HUES64 (cell line): ENCODE measurements at regions not wholly inside any gene's neighbourhood (a gene's known extent, or its start where the extent isn't known, plus 50 kb on each side); places are given as distances from the start of the nearest gene placed in this dataset.

Experiments used
- H3K27ac ChIP-seq: 2 replicates; pipeline ENCODE4 v1.7.0; 2013; ENCODE audit warnings: low read depth, low read length, inconsistent platforms
- H3K27me3 ChIP-seq: 2 replicates; pipeline ENCODE4 v1.6.1; 2013; ENCODE audit warnings: mild to moderate bottlenecking, low read length; ENCODE audit not compliant: insufficient read depth
- H3K36me3 ChIP-seq: 2 replicates; pipeline ENCODE4 v1.6.1; 2013; ENCODE audit warnings: mild to moderate bottlenecking, low read length; ENCODE audit not compliant: insufficient read depth
- H3K4me1 ChIP-seq: 2 replicates; pipeline ENCODE4 v1.6.1; 2013; ENCODE audit warnings: mild to moderate bottlenecking, low read length, moderate library complexity; ENCODE audit not compliant: insufficient read depth
- H3K4me3 ChIP-seq: 2 replicates; pipeline ENCODE4 v1.5.1; 2013; ENCODE audit warnings: mild to moderate bottlenecking, low read length, moderate library complexity
- H3K9ac ChIP-seq: 2 replicates; pipeline ENCODE4 v1.6.1; 2013; ENCODE audit warnings: mild to moderate bottlenecking, low read depth, low read length
- H3K9me3 ChIP-seq: 2 replicates; pipeline ENCODE4 v1.6.1; 2013; ENCODE audit warnings: low read depth, low read length; ENCODE audit not compliant: insufficient read depth
- WGBS: fragments of 150-250, 120-280 bp; methylation state at CpG from one replicate; pipeline ENCODE4 v1.1.7; 2013; ENCODE audit warnings: missing lambda C conversion rate; 5-methylcytosine and 5-hydroxymethylcytosine counted together

GRCh38 chr17:77436058-77436442 is 295.3 kb downstream of the SEC14L1 start:
- 22% methylated on average over 8 of the region's 11 CpGs for WGBS
- H3K27ac ChIP-seq: peak overlapping the region; percentile 72; the same call in 1 of the 2 replicates
- no peaks in the 10 kb centered on the region for H3K27me3 ChIP-seq
- H3K9ac ChIP-seq: 0 out of 2 replicates have a peak overlapping the region, but pooled peaks have one; percentile 32
- peaks cover 37% of the 10 kb centered on the region for H3K4me1 ChIP-seq
- no peaks in the 10 kb centered on the region for H3K36me3 ChIP-seq
- no peak overlapping the region for H3K4me3 ChIP-seq
- no peaks in the 10 kb centered on the region for H3K9me3 ChIP-seq

GRCh38 chr17:77436481-77436880 is 295.7 kb downstream of the SEC14L1 start:
- peaks cover 37% of the 10 kb centered on the region for H3K4me1 ChIP-seq
- H3K9ac ChIP-seq: no peak overlapping the region
- H3K36me3 ChIP-seq: no peaks in the 10 kb centered on the region
- no peak overlapping the region for H3K27ac ChIP-seq
- H3K4me3 ChIP-seq: no peak overlapping the region
- no peaks in the 10 kb centered on the region for H3K9me3 ChIP-seq
- WGBS: 44% methylated on average over 11 of the region's 11 CpGs
- no peaks in the 10 kb centered on the region for H3K27me3 ChIP-seq

- H3K4me1 ChIP-seq: peaks cover 36% of the 10 kb centered on the region
- no peak overlapping the region for H3K9ac ChIP-seq
- WGBS: 88% methylated on average over 9 of the region's 10 CpGs
- H3K27ac ChIP-seq: no peak overlapping the region
- H3K4me3 ChIP-seq: no peak overlapping the region
- H3K36me3 ChIP-seq: no peaks in the 10 kb centered on the region
- H3K27me3 ChIP-seq: no peaks in the 10 kb centered on the region
- no peaks in the 10 kb centered on the region for H3K9me3 ChIP-seq
Measured at GRCh38 chr17:77437017-77437416, 296.2 kb downstream of the SEC14L1 start.

- Histone ChIP-seq H3K9ac (no peak overlapping the region), H3K36me3 (no peaks in the 10 kb centered on the region), H3K4me3 (no peak overlapping the region), H3K9me3 (no peaks in the 10 kb centered on the region), H3K27me3 (no peaks in the 10 kb centered on the region), H3K27ac (no peak overlapping the region), H3K4me1 (peaks cover 29% of the 10 kb centered on the region)
- 93% methylated on average over 12 of the region's 12 CpGs for WGBS
Measured at GRCh38 chr17:77437747-77438146, 297.0 kb downstream of the SEC14L1 start.

- Histone ChIP-seq H3K27me3 (no peaks in the 10 kb centered on the region), H3K9me3 (no peaks in the 10 kb centered on the region), H3K4me1 (peaks cover 25% of the 10 kb centered on the region), H3K27ac (no peak overlapping the region), H3K9ac (no peak overlapping the region), H3K36me3 (no peaks in the 10 kb centered on the region), H3K4me3 (no peak overlapping the region)
- WGBS: 93% methylated on average over 14 of the region's 14 CpGs
Measured at GRCh38 chr17:77438241-77439188, 297.7 kb downstream of the SEC14L1 start.

- Histone ChIP-seq H3K27ac (no peak overlapping the region), H3K27me3 (no peaks in the 10 kb centered on the region)
Measured at GRCh38 chr17:77439189-77440018, 298.6 kb downstream of the SEC14L1 start.

GRCh38 chr17:77440560-77440981 is 299.8 kb downstream of the SEC14L1 start:
- Histone ChIP-seq H3K36me3 (no peaks in the 10 kb centered on the region), H3K4me1 (peaks cover 27% of the 10 kb centered on the region; the same call in 1 of the 2 replicates), H3K27ac (no peak overlapping the region), H3K27me3 (no peaks in the 10 kb centered on the region), H3K4me3 (no peak overlapping the region), H3K9me3 (no peaks in the 10 kb centered on the region), H3K9ac (no peak overlapping the region)
- WGBS: 93% methylated on average over 12 of the region's 12 CpGs

More at GRCh38 chr17:77439189-77440018, 298.6 kb downstream of the SEC14L1 start:
- Histone ChIP-seq H3K36me3 (no peaks in the 10 kb centered on the region), H3K4me3 (no peak overlapping the region), H3K9ac (no peak overlapping the region), H3K9me3 (no peaks in the 10 kb centered on the region), H3K4me1 (peaks cover 25% of the 10 kb centered on the region; the same call in 1 of the 2 replicates)
- WGBS: 90% methylated on average over 15 of the region's 15 CpGs

GRCh38 chr17:77441130-77441920 is 300.6 kb downstream of the SEC14L1 start:
- no peaks in the 10 kb centered on the region for H3K36me3 ChIP-seq
- H3K4me3 ChIP-seq: no peak overlapping the region
- H3K9me3 ChIP-seq: no peaks in the 10 kb centered on the region
- H3K4me1 ChIP-seq: peaks cover 20% of the 10 kb centered on the region; the same call in 1 of the 2 replicates
- no peak overlapping the region for H3K9ac ChIP-seq
- 90% methylated on average over 15 of the region's 15 CpGs for WGBS
- no peaks in the 10 kb centered on the region for H3K27me3 ChIP-seq
- no peak overlapping the region for H3K27ac ChIP-seq

- Histone ChIP-seq H3K9ac (no peak overlapping the region), H3K27ac (no peak overlapping the region), H3K4me1 (peaks cover 14% of the 10 kb centered on the region; the same call in 1 of the 2 replicates), H3K27me3 (no peaks in the 10 kb centered on the region), H3K9me3 (no peaks in the 10 kb centered on the region), H3K36me3 (no peaks in the 10 kb centered on the region), H3K4me3 (no peak overlapping the region)
- WGBS: 98% methylated on average over 10 of the region's 11 CpGs
Measured at GRCh38 chr17:77441940-77442339, 301.2 kb downstream of the SEC14L1 start.

- no peaks in the 10 kb centered on the region for H3K9me3 ChIP-seq
- WGBS: 92% methylated on average over 10 of the region's 10 CpGs
- H3K4me1 ChIP-seq: 0 out of 2 replicates have a peak, but pooled peaks cover 12% of the 10 kb centered on the region
- H3K36me3 ChIP-seq: no peaks in the 10 kb centered on the region
- no peak overlapping the region for H3K9ac ChIP-seq
- H3K27ac ChIP-seq: no peak overlapping the region
- H3K4me3 ChIP-seq: no peak overlapping the region
- no peaks in the 10 kb centered on the region for H3K27me3 ChIP-seq
Measured at GRCh38 chr17:77442976-77443747, 302.4 kb downstream of the SEC14L1 start.
